Endothelial cell of umbilical vein (primary cell): ENCODE measurements at regions not wholly inside any gene's neighbourhood (a gene's known extent, or its start where the extent isn't known, plus 50 kb on each side); places are given as distances from the start of the nearest gene placed in this dataset.

ENCODE experiments used
- BruUV-seq: library from RNA; stranded (reverse); fragments of 400-500 nt; replicated peaks from 2 replicates; lab custom pipeline; 2021; lab: Mats Ljungman, UMichigan
- CTCF ChIA-PET: fragments of 300-600, 350-600 bp; sonication (Branson Sonifier 250); formaldehyde crosslinking; loops from one replicate; lab custom pipeline; 2021; ENCODE audit warnings: antibody characterized with exemption, inconsistent platforms; lab: Charles Lee
- POLR2A ChIA-PET: fragments of 300-600, 350-600 bp; sonication (Branson Sonifier 250); formaldehyde crosslinking; loops from one replicate; lab custom pipeline; 2021; ENCODE audit warnings: antibody characterized with exemption, inconsistent platforms; lab: Charles Lee
- DNase-seq: peaks from one replicate; pipeline ENCODE4 v3.0.0-alpha.2; 2011; ENCODE audit warnings: low read depth, low spot score
- FAIRE-seq: peaks from 2 replicates; lab custom pipeline; 2011; peaks lifted over from hg19 to GRCh38; lab: Jason Lieb, UNC
- H2AFZ ChIP-seq: 2 replicates; pipeline ENCODE4 v1.6.0; 2012; ENCODE audit warnings: low read depth, low read length, control low read depth, inconsistent platforms
- H3K27ac ChIP-seq: 2 replicates; pipeline ENCODE4 v1.5.1; 2011; ENCODE audit warnings: low read depth, mild to moderate bottlenecking, control low read depth, low read length, moderate library complexity; ENCODE audit not compliant: insufficient read depth
- H3K27me3 ChIP-seq, 2 experiments: 2 replicates each; pipeline versions ENCODE4 v1.6.0 to v1.6.1; 2011; ENCODE audit warnings: low read length in 2 of 2, mixed read lengths in 1 of 2; ENCODE audit not compliant: control insufficient read depth in 2 of 2, insufficient read depth in 2 of 2
- H3K36me3 ChIP-seq, 2 experiments: 2 replicates in 1 of 2; 3 replicates in 1 of 2; pipeline ENCODE4 v1.5.1; 2011; ENCODE audit warnings: low read length in 2 of 2, mild to moderate bottlenecking in 1 of 2, moderate library complexity in 1 of 2; ENCODE audit not compliant: control insufficient read depth in 2 of 2, insufficient read depth in 2 of 2; ENCODE audit errors: extremely low read depth in 1 of 2
- H3K4me1 ChIP-seq: 3 replicates; pipeline ENCODE4 v1.5.1; 2011; ENCODE audit warnings: mild to moderate bottlenecking, low read length; ENCODE audit not compliant: control insufficient read depth, insufficient read depth; ENCODE audit errors: extremely low read depth
- H3K4me2 ChIP-seq: 2 replicates; pipeline ENCODE4 v1.6.1; 2011; ENCODE audit warnings: low read length, control low read depth, mixed read lengths; ENCODE audit not compliant: insufficient read depth
- H3K4me3 ChIP-seq, 3 experiments: fragments of 200-600 bp in 1 of 3; sonication (generic), shearing (Covaris generic) in 1 of 3; replicated peaks in 1 of 3; 2 replicates each; pipeline ENCODE4 v1.5.1; 2011 to 2016; ENCODE audit warnings: control low read depth in 3 of 3, low read length in 3 of 3, mild to moderate bottlenecking in 2 of 3, inconsistent platforms in 1 of 3, low read depth in 1 of 3, moderate library complexity in 1 of 3; ENCODE audit not compliant: insufficient read depth in 1 of 3
- H3K79me2 ChIP-seq: 2 replicates; pipeline ENCODE4 v1.6.0; 2012; ENCODE audit warnings: low read length, inconsistent platforms; ENCODE audit not compliant: control insufficient read depth, insufficient read depth
- H3K9ac ChIP-seq: replicated peaks from 2 replicates; pipeline ENCODE3; 2011; ENCODE audit warnings: low read length, control low read depth; ENCODE audit not compliant: insufficient read depth; ENCODE audit errors: extremely low read depth
- H3K9me1 ChIP-seq: replicated peaks from 3 replicates; pipeline ENCODE4 v1.6.0; 2011; ENCODE audit warnings: mild to moderate bottlenecking, low read length; ENCODE audit not compliant: control insufficient read depth, insufficient read depth; ENCODE audit errors: extremely low read depth
- H3K9me3 ChIP-seq: replicated peaks from 2 replicates; pipeline ENCODE4 v1.5.1; 2012; ENCODE audit warnings: low read length, inconsistent platforms; ENCODE audit not compliant: control insufficient read depth, insufficient read depth
- H4K20me1 ChIP-seq: replicated peaks from 2 replicates; pipeline ENCODE3; 2011; ENCODE audit warnings: mild to moderate bottlenecking, low read length; ENCODE audit not compliant: control insufficient read depth, insufficient read depth; ENCODE audit errors: extremely low read depth
- EZH2 ChIP-seq: IDR thresholded peaks from 2 replicates; pipeline ENCODE4 v1.6.1; 2012; ENCODE audit warnings: borderline replicate concordance, low read depth, mild to moderate bottlenecking, moderate library complexity, low read length, inconsistent platforms; ENCODE audit not compliant: severe bottlenecking
- FOS ChIP-seq: IDR thresholded peaks from 2 replicates; pipeline ENCODE4 v1.6.1; 2011; ENCODE audit warnings: mild to moderate bottlenecking, low read length, moderate library complexity, borderline replicate concordance; ENCODE audit not compliant: insufficient read depth
- GATA2 ChIP-seq: IDR thresholded peaks from 2 replicates; pipeline ENCODE4 v1.7.0; 2011; ENCODE audit warnings: low read depth, mild to moderate bottlenecking, moderate library complexity, mixed read lengths, low read length; ENCODE audit not compliant: insufficient read length, insufficient read depth
- JUN ChIP-seq: IDR thresholded peaks from 2 replicates; pipeline ENCODE4 v1.6.1; 2011; ENCODE audit warnings: borderline replicate concordance, low read depth; ENCODE audit not compliant: insufficient read length, insufficient read depth
- MYC ChIP-seq: IDR thresholded peaks from one replicate; pipeline ENCODE4 v1.6.1; 2011; ENCODE audit warnings: mild to moderate bottlenecking, low read depth, low read length
- POLR2A ChIP-seq: IDR thresholded peaks from 2 replicates; pipeline ENCODE4 v1.6.1; 2012; ENCODE audit warnings: low read depth, mild to moderate bottlenecking, control low read depth, low read length
- POLR2AphosphoS5 ChIP-seq: IDR thresholded peaks from 2 replicates; pipeline ENCODE4 v1.6.1; 2012; ENCODE audit warnings: low read depth, mild to moderate bottlenecking, control low read depth, low read length, moderate library complexity; ENCODE audit not compliant: insufficient read depth
- dilution Hi-C: fragments of 300-500 bp; cut with MboI; formaldehyde crosslinking; loops from one replicate; pipeline ENCODE4 v1.15.0; 2019; ENCODE audit warnings: low sequenced_read_pairs; ENCODE audit not compliant: extremely low pct_ligation_motif_present
- intact Hi-C: fragments of 100-400 bp; cut with micrococcal nuclease; formaldehyde crosslinking; loops from one replicate; pipeline ENCODE4 v1.10.0; 2022
- TF ChIP-seq, protein P1 (sequence below), 2 donors: IDR thresholded peaks; 1 replicate in 1 of 2; 2 replicates in 1 of 2; pipeline ENCODE4 v1.5.1; 2011; ENCODE audit warnings: low read length in 2 of 2, mild to moderate bottlenecking in 2 of 2, moderate library complexity in 2 of 2, control low read depth in 1 of 2, inconsistent platforms in 1 of 2, low read depth in 1 of 2; ENCODE audit not compliant: insufficient read depth in 1 of 2; ENCODE audit errors: extremely low read depth in 1 of 2
- TF ChIP-seq, protein P2 (sequence below): IDR thresholded peaks from 2 replicates; pipeline ENCODE4 v1.6.1; 2011; ENCODE audit not compliant: insufficient read depth, insufficient read length

DNA sequence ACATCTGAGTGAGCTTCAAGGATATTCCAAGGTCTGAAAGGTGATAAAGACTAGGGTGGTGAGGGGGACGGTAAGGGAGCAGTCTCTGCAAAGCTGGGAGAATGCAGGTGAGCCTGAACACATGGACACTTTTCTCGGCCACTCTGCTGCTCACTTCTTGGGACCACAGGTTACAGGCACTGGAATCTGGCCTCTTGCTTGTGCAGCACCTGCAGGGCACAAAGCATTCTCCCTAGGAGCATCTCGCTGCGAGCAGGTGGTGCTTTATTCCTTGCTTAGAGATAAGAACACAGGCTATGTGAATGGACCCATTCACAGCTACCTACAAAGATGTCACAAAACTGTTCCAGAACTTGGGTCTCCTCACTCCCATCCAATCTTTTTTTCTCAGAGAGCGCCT is 153.2 kb downstream of the DDX1 start:
- Histone ChIP-seq H3K4me3 (no peak overlapping the region), H3K36me3 (no peaks in the 10 kb centered on the region), H3K9me3 (no peaks in the 10 kb centered on the region), H3K9ac (no peak overlapping the region), H3K79me2 (no peaks in the 10 kb centered on the region), H3K4me2 (no peak overlapping the region), H3K4me1 (peaks cover 12% of the 10 kb centered on the region), H3K9me1 (no peaks in the 10 kb centered on the region), H4K20me1 (no peaks in the 10 kb centered on the region), H3K27ac (no peak overlapping the region), H2AFZ (no peak overlapping the region), H3K27me3 (peaks cover 0 to 2% of the 10 kb centered on the region in 2 experiments)
- FAIRE-seq, result no peak
- intact Hi-C loops (no loop called here), dilution Hi-C loops (no loop called here)
- ChIA-PET POLR2A (no interaction called here), CTCF (interaction anchor here (1.0 kb wide), 1 partner anchor 10 kb away, joined by 3 read pairs; no protein-coding TSS in a partner anchor)
- DNase-seq, result no peak
- TF ChIP-seq JUN, result no peak
- TF ChIP-seq, protein P1, sequence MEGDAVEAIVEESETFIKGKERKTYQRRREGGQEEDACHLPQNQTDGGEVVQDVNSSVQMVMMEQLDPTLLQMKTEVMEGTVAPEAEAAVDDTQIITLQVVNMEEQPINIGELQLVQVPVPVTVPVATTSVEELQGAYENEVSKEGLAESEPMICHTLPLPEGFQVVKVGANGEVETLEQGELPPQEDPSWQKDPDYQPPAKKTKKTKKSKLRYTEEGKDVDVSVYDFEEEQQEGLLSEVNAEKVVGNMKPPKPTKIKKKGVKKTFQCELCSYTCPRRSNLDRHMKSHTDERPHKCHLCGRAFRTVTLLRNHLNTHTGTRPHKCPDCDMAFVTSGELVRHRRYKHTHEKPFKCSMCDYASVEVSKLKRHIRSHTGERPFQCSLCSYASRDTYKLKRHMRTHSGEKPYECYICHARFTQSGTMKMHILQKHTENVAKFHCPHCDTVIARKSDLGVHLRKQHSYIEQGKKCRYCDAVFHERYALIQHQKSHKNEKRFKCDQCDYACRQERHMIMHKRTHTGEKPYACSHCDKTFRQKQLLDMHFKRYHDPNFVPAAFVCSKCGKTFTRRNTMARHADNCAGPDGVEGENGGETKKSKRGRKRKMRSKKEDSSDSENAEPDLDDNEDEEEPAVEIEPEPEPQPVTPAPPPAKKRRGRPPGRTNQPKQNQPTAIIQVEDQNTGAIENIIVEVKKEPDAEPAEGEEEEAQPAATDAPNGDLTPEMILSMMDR (IDR thresholded peaks at IDR 0.05; ENCODE audit: extremely low read depth in 1 of 2, insufficient read depth in 1 of 2, low read depth in 1 of 2, low read length in 2 of 2), result no peak
- TF ChIP-seq POLR2A, result no peak
- TF ChIP-seq MYC, result no peak
- BruUV-seq, result no TSS peak

DNA sequence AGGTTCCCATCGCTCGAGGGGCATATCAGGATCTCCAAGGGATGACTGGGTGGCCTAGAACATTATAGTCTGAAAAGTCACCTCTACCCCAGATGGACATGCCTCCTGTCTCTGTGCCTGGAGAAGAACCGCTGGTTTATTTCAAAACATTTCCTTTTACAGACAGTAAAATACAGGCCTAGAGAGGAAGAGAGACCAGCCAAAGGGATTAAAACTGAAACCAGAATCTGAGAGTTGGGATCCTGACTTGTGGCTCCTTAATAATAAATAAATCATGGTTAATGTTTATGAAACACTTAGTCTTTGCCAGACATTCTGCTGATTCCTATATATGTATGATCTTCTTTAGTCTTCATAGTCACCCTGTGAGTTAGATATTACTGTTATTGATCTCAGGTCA is 153.7 kb downstream of the DDX1 start:
- intact Hi-C loops (no loop called here), dilution Hi-C loops (no loop called here)
- no peaks in the 10 kb centered on the region for H3K79me2 ChIP-seq
- FAIRE-seq, result no peak
- no peak for TF ChIP-seq JUN
- TF ChIP-seq, protein P1 (IDR thresholded peaks at IDR 0.05; ENCODE audit: extremely low read depth in 1 of 2, insufficient read depth in 1 of 2, low read depth in 1 of 2, low read length in 2 of 2), result no peak
- TF ChIP-seq POLR2A, result no peak
- no peak for TF ChIP-seq FOS
- TF ChIP-seq, protein P2, sequence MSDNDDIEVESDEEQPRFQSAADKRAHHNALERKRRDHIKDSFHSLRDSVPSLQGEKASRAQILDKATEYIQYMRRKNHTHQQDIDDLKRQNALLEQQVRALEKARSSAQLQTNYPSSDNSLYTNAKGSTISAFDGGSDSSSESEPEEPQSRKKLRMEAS, result no peak
- TF ChIP-seq GATA2, result no peak
- TF ChIP-seq MYC, result no peak
- no peak for TF ChIP-seq EZH2
- TF ChIP-seq POLR2AphosphoS5, result no peak
- H3K27ac ChIP-seq, result no peak overlapping the region
- no peak overlapping the region for H3K4me3 ChIP-seq
- no TSS peak for BruUV-seq
- no peaks in the 10 kb centered on the region for H3K9me3 ChIP-seq
- ChIA-PET CTCF (no interaction called here), POLR2A (no interaction called here)
- no peak overlapping the region for H2AFZ ChIP-seq
- H3K4me2 ChIP-seq, result no peak overlapping the region
- H3K27me3 ChIP-seq, result peaks cover 0 to 2% of the 10 kb centered on the region in 2 experiments
- no peaks in the 10 kb centered on the region for H3K36me3 ChIP-seq
- no peaks in the 10 kb centered on the region for H4K20me1 ChIP-seq
- no peaks in the 10 kb centered on the region for H3K9me1 ChIP-seq
- no peak overlapping the region for H3K9ac ChIP-seq
- H3K4me1 ChIP-seq, result peaks cover 14% of the 10 kb centered on the region
- DNase-seq, result no peak
